Cardiac fibroblast (primary cell): ENCODE measurements at regions not wholly inside any gene's neighbourhood (a gene's known extent, or its start where the extent isn't known, plus 50 kb on each side); places are given as distances from the start of the nearest gene placed in this dataset.

Source experiments
- DNase-seq, 2 donors: peaks; one replicate each; pipeline versions ENCODE4 v3.0.0 to v3.0.0-alpha.2; 2010; ENCODE audit warnings: low read depth in 2 of 2
- H3K4me3 ChIP-seq, 2 donors: replicated peaks in 1 of 2; 1 replicate in 1 of 2; 2 replicates in 1 of 2; pipeline ENCODE4 v1.5.1; 2011; ENCODE audit warnings: low read depth in 2 of 2, low read length in 2 of 2, mild to moderate bottlenecking in 2 of 2, moderate library complexity in 1 of 2
- CTCF ChIP-seq: IDR thresholded peaks from one replicate; pipeline ENCODE4 v1.5.1; 2011; ENCODE audit warnings: low read depth, mild to moderate bottlenecking, low read length, inconsistent platforms

- TF ChIP-seq CTCF, result no peak
- H3K4me3 ChIP-seq, result no peak overlapping the region
- peak in 1 of 2 donors; percentile 49 for DNase-seq
Observed at GRCh38 chr2:238963161-238963970, 115.5 kb downstream of the TWIST2 start.

DNA sequence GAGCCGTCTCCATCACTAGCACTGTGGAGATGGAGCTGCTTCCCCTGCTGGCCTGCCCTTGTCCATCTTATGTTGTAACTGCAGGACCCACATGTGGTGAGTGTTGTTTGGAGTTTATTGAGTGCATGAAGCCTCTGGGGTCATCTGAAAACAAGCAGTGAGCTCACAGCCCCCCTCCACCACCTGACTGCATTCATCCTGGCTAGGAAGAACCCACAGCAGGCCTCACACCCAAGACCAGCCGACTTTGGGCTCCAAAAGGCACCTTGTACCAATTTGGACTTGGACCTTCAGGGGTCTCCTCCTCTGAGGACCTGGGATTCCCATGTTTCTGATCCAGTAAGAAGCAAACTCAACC is 116.1 kb downstream of the TWIST2 start:
- no peak for TF ChIP-seq CTCF
- no peak for DNase-seq
- no peak overlapping the region for H3K4me3 ChIP-seq

GRCh38 chr2:238964544-238965067 is 116.7 kb downstream of the TWIST2 start:
- DNase-seq, result no peak
- no peak overlapping the region for H3K4me3 ChIP-seq
- TF ChIP-seq CTCF, result no peak

DNA sequence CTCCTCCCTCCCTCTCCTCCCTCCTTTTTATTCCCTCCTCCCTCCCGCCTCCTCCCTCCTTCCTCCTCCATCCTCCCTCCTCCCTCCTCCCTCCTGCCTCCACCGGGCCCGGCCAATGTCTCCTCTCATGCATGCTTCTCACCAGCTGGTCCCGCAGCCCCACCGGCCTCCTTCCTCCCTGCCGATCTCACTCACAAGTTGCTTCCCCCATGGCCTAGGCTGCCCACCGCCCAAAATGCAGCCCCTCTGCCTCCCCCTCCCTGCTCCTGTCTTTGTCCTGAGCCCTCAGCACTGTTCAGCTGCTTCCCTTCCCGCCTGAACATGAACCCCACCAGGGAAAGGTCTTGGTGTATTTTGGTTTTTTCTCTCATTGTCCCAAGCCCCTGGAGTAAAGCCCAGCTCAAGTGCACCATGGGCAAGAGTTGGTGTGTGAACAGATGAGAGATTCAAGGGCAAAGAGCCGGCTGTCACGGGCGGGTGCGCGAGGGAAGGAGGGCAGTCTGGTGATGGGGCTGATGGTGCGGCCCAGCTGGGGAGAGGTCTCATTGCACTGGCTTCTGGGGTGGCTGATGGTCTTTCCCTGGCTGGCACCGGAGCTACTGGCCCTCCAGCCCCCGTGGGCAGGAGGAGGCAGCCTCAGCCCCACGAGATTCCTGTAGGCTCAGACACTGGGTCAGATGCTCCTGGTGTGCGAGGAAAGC is 117.6 kb downstream of the TWIST2 start:
- no peak overlapping the region for H3K4me3 ChIP-seq
- no peak for TF ChIP-seq CTCF
- DNase-seq, result no peak

DNA sequence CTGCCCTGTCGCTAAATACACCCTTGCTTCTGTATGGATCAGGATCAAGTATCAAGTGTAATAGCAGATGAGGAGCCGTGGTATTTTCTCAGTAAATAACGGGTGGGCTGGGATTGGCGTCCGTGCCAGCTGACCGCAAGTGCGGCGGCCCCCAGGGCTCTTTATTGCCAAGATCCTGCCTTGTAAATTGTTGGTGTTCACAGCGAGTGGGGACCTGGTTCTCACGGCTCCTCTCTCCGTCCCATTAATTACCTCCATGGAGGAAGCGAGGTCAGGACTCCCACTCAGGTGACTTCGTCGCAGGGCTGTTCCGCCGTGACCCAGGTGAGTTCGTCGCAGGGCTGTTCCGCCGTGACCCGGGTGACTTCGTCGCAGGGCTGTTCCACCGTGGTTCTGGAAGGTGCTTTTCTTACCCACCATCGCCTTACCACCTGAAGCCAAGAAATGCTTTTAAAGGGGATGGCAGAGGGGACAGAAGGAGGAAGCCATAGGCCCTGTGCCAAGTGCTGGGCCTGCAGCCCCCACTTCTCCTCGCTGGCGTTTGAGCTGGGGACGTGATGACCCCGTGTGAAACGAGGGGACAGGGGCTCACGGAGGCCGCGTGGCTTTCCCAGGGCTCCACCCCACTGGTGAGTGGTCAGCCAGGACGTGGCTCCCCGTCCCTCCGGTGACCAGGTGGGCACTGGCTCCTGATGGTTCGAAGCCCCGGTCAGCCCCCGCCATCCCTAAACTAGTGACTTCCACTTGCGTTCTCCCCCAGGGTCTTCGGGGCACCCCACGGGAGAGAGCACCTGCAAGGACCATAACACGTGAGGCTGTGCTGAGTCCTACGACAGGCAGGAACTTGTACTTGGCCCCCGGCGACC is 118.4 kb downstream of the TWIST2 start:
- no peak overlapping the region for H3K4me3 ChIP-seq
- DNase-seq, result no peak

More for the DNA sequence above, 118.4 kb downstream of the TWIST2 start:
- no peak for TF ChIP-seq CTCF
